ENCODE measurements at regions not wholly inside any gene's neighbourhood (a gene's known extent, or its start where the extent isn't known, plus 50 kb on each side); places are given as distances from the start of the nearest gene placed in this dataset.
"Not testable (repeated sequence)": the region's sequence is repeated elsewhere in the genome, so short reads cannot be mapped to it uniquely, and the experiment has no call there.

DNA sequence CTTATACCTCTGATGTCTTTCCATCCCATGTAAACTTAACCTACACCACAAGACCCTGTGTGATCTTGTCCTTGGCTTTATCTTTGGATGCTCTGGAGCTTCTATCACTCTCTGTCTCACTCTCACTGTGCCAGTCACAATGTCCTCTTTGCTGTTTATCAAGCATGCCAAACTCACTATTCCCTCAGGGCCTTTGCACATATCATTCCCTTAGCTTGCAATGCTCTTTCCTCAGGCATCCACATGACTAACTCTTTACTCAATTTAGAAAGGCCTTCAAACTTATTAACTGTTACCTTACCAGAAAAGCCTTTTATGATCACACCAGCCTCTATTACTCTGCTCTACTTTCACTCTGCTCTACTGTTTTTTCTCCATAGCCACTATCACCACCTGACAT lies 354.1 kb downstream of the RFC3 start:
- Mint-ChIP-seq H3K27ac (no peak overlapping the region), H3K9me3 (peaks cover 13% of the 10 kb centered on the region), H3K27me3 (no peaks in the 10 kb centered on the region), H3K4me3 (no peak overlapping the region), H3K4me1 (ENCODE audit: low read depth in 2 of 2) (no peaks in the 10 kb centered on the region), H3K36me3 (no peaks in the 10 kb centered on the region)
- no peak for DNase-seq (ENCODE audit: low spot score)
- ATAC-seq, result no peak

DNA sequence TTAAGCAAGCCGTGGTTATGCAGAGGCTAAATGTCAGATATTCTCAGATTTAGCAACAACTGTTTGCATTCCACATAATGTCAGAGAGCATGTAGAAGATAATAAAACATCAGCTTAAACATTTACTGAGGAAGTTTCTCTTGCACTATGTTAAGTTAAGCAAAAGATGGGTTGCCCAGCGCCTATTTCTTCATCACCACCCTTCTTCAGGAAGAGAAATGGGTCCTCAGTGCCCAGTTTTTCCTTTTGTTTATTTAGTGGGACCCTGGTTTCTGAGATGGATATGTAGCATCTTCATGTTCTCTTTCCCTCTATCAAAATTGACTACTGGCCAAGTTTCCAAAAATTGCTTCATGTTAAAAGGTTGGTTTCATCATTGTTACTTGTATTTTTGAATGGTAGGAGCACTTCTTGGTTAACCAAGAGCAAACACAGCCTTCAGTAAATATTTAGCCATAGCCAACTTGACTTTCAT lies 356.8 kb downstream of the RFC3 start:
- H3K4me3 Mint-ChIP-seq, result no peak overlapping the region
- H3K4me1 Mint-ChIP-seq (ENCODE audit: low read depth in 2 of 2), result no peaks in the 10 kb centered on the region
- DNase-seq (ENCODE audit: low spot score) (no peak), ATAC-seq (no peak)
- no peak overlapping the region for H3K27ac Mint-ChIP-seq
- H3K27me3 Mint-ChIP-seq, result no peaks in the 10 kb centered on the region
- H3K9me3 Mint-ChIP-seq, result peaks cover 18% of the 10 kb centered on the region
- H3K36me3 Mint-ChIP-seq, result no peaks in the 10 kb centered on the region

DNA sequence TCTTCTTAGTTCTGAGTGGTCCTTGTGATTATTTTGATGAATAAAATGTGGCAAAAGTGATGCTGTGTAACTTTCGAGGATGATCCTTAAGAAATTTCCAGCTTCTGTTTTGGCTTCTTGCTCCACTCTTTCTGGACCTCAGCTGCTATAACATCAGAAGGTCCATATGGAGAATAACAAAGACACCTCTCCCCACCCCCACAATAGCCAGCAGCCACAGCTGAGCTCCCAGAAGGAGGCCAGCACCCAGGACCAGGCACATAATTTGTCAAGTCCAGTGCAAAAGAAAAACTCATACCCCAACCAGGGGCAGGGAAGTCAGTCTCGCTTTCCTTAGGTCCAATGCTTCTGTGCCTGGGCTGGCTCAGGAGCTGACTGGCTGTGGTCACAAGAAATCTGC lies 357.6 kb downstream of the RFC3 start:
- ATAC-seq (no peak), DNase-seq (ENCODE audit: low spot score) (no peak)
- Mint-ChIP-seq H3K27me3 (no peaks in the 10 kb centered on the region), H3K9me3 (peaks cover 18% of the 10 kb centered on the region), H3K4me3 (no peak overlapping the region), H3K27ac (no peak overlapping the region), H3K36me3 (no peaks in the 10 kb centered on the region), H3K4me1 (ENCODE audit: low read depth in 2 of 2) (no peaks in the 10 kb centered on the region)

DNA sequence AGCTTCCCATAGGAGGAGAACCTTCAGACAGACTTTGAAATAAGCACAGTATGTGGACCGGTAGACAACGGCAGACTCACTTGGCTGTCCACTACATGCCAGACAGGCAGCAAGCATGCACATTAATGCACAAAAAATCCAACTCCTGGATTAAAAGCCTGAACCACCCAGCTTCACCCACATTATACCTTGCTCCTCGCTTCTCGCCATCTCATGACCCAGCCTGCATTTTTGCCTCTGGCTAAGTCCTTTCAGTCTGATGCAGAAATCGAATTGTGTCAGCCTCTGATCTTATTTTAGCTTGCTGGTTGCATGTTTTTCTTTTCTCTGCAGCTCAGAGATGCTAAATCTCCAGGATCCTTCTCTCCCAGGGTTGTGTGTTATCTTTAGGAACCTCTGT lies 358.7 kb downstream of the RFC3 start:
- Mint-ChIP-seq H3K27ac (no peak overlapping the region), H3K36me3 (no peaks in the 10 kb centered on the region), H3K4me3 (no peak overlapping the region), H3K4me1 (ENCODE audit: low read depth in 2 of 2) (no peaks in the 10 kb centered on the region), H3K9me3 (peaks cover 17% of the 10 kb centered on the region), H3K27me3 (no peaks in the 10 kb centered on the region)
- DNase-seq (ENCODE audit: low spot score), result no peak
- ATAC-seq, result no peak

DNA sequence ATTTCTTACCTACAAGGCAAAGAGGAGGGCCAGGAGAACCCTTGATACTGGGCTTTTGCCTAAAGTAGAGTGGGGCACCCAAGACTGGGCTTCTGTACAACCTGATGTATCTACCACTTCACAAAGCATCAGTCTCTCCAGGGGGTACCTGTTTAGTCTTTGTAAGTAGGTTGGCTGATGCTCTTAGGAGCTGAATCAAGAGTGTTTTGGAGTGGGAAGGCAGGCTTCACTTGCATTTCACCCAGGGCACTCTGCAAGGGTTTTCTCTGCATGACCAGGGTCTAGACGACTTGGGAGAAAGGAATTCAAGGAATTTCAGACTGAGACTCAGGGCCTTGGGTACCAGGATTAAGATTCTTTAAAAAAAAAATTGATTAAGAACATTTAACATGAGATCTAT lies 361.5 kb downstream of the RFC3 start:
- Mint-ChIP-seq H3K36me3 (no peaks in the 10 kb centered on the region), H3K27ac (no peak overlapping the region), H3K9me3 (peaks cover 15% of the 10 kb centered on the region), H3K4me1 (ENCODE audit: low read depth in 2 of 2) (no peaks in the 10 kb centered on the region), H3K4me3 (no peak overlapping the region), H3K27me3 (no peaks in the 10 kb centered on the region)
- no peak for DNase-seq (ENCODE audit: low spot score)
- no peak for ATAC-seq

DNA sequence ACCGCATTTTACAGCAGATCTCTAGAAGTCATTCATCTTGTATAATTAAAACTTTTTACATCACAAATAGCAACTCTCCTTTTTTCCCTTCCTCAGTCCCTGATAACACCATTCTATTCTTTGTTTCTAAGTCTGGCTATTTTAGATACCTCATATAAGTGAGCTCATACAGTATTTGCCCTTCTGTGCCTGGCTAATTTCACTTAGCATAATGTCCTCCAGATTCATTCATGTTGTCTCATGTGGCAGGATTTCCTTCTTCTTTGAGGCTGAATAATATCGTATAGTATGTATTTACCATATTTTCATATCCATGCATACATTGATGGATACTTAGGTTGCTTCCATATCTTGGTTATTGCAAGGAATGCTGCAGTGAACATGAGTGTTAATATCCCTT lies 362.0 kb downstream of the RFC3 start:
- Mint-ChIP-seq H3K4me3 (no peak overlapping the region), H3K27me3 (no peaks in the 10 kb centered on the region), H3K27ac (no peak overlapping the region), H3K9me3 (peaks cover 15% of the 10 kb centered on the region), H3K4me1 (ENCODE audit: low read depth in 2 of 2) (no peaks in the 10 kb centered on the region), H3K36me3 (no peaks in the 10 kb centered on the region)
- ATAC-seq (no peak), DNase-seq (ENCODE audit: low spot score) (no peak)

DNA sequence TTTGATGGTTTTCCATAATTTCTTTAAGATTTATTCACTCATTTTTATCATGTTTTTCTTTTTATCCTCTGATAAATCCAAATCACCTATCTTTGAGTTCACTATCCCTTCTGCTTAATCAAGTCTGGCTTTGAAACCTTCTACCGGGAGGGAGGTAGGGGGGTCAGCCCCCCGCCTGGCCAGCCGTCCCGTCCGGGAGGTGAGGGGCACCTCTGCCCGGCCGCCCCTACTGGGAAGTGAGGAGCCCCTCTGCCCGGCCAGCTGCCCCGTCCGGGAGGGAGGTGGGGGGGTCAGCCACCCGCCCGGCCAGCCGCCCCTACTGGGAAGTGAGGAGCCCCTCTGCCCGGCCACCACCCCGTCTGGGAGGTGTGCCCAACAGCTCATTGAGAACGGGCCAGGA lies 363.3 kb downstream of the RFC3 start:
- not testable (repeated sequence) for H3K4me1 Mint-ChIP-seq (ENCODE audit: low read depth in 2 of 2); H3K4me3 Mint-ChIP-seq; ATAC-seq; H3K36me3 Mint-ChIP-seq; DNase-seq (ENCODE audit: low spot score); H3K27me3 Mint-ChIP-seq; H3K27ac Mint-ChIP-seq
- peaks cover 18% of the 10 kb centered on the region for H3K9me3 Mint-ChIP-seq

DNA sequence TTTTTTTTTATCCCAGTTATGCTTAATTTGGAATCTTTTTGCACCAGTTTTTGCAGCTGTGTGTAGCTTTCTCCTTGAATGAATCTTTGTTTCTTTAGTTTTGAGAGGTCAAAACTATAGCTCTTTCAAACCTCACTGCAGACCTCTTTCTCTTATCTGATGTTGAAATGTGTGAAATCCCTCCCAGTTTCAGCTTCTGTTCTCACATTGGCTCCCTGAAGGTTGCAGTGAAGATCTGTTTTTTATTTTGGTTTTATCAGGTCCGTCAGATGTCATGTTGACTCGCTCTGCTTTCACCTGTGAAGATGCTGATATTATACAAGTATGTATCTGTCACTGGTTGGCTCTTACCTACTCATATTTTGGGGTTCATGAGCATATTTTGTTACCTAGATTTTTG lies 372.0 kb downstream of the RFC3 start:
- Mint-ChIP-seq H3K27me3 (no peaks in the 10 kb centered on the region), H3K27ac (no peak overlapping the region), H3K4me3 (no peak overlapping the region), H3K9me3 (peaks cover 11% of the 10 kb centered on the region), H3K4me1 (ENCODE audit: low read depth in 2 of 2) (no peaks in the 10 kb centered on the region), H3K36me3 (peaks cover 13% of the 10 kb centered on the region)
- ATAC-seq, result no peak
- no peak for DNase-seq (ENCODE audit: low spot score)

DNA sequence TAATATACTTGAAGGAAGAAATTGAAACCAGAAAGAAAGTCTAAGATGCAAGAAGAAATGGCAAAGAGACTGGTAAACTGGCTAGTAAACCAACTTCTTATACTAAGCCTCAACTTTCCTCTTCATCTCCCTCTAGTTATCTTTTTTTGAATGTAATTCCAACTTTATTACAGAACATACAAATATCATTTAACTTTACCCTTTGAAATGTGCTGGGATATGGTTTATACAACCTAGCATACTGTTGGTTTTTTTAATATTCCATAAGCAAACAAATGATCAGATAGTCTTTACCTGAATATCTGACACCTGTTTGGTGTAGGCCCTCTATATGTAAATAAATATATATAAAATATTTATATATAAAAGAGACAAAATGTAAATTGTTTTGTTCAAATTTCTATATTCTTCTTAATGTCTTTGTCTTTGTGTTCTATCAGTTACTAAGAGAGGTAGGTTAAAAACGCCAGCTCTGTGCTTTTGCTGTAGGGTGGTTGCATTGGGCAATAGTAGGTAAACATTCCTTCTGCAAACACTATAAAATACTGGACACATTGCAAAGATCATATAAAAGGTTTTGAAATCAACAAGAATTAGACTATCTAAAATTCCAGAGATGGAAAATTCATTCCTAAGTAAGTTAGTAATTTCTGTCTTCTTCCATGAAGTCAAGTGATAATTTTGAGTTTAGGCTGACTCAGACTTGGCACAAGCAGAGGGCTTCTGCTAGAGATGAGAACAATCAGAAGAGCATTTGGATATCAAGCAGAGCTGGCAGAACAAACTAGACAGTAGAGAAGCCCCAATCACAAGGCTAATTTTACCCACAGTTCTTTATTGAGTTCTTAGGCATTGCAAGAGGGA lies 383.3 kb downstream of the RFC3 start:
- ATAC-seq (no peak), DNase-seq (ENCODE audit: low spot score) (no peak)
- Mint-ChIP-seq H3K9me3 (peaks cover 16% of the 10 kb centered on the region), H3K4me3 (no peak overlapping the region), H3K27ac (no peak overlapping the region), H3K36me3 (peaks cover 5% of the 10 kb centered on the region), H3K4me1 (ENCODE audit: low read depth in 2 of 2) (no peaks in the 10 kb centered on the region), H3K27me3 (no peaks in the 10 kb centered on the region)

DNA sequence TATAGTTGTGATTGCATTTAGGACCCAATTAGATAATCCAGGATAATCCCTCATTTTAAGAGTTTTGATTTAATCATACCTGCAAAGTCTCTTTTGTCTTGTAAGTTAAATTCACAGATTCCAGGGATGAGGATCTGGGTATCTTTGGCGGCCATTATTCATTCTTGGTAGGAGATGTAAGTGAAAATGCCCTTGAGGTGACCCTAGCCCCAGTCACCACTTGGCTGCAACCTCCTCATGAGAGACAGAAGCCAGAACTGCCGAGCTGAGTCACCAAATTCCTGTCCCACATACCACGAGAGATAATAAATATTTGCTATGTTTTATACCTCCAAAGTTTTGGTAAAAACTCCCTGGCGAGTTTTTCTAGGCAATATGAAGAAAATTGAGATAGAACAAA lies 389.4 kb downstream of the RFC3 start:
- Mint-ChIP-seq H3K4me3 (no peak overlapping the region), H3K27me3 (no peaks in the 10 kb centered on the region)
- ATAC-seq, result no peak

DNA sequence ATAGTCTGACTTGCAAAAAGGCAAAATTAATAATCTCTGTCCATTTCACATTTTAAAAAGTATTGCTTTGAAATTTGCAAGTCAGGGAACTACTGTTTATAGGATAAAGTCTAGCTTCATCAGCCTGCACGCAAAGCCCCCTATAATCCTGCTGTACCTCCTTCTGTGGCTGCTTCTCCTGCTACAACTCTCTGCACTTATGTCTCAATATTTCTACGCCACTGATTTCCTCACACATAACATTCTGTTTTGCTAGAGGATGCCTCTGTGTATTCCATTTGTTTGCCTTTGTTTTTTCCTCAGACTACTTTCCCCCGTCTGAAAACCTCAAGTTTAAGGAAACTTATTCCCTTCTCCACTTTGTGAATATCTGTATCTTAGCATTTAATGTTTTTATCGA lies 389.9 kb downstream of the RFC3 start:
- DNase-seq (ENCODE audit: low spot score) (no peak), ATAC-seq (no peak)
- no peak overlapping the region for H3K4me3 Mint-ChIP-seq
- H3K4me1 Mint-ChIP-seq (ENCODE audit: low read depth in 2 of 2), result no peaks in the 10 kb centered on the region
- H3K27ac Mint-ChIP-seq, result no peak overlapping the region
- H3K27me3 Mint-ChIP-seq, result no peaks in the 10 kb centered on the region
- peaks cover 18% of the 10 kb centered on the region for H3K9me3 Mint-ChIP-seq
- H3K36me3 Mint-ChIP-seq, result no peaks in the 10 kb centered on the region

More for the DNA sequence above, 389.4 kb downstream of the RFC3 start:
- DNase-seq (ENCODE audit: low spot score), result no peak
- Mint-ChIP-seq H3K27ac (no peak overlapping the region), H3K4me1 (ENCODE audit: low read depth in 2 of 2) (no peaks in the 10 kb centered on the region), H3K9me3 (peaks cover 18% of the 10 kb centered on the region), H3K36me3 (no peaks in the 10 kb centered on the region)

DNA sequence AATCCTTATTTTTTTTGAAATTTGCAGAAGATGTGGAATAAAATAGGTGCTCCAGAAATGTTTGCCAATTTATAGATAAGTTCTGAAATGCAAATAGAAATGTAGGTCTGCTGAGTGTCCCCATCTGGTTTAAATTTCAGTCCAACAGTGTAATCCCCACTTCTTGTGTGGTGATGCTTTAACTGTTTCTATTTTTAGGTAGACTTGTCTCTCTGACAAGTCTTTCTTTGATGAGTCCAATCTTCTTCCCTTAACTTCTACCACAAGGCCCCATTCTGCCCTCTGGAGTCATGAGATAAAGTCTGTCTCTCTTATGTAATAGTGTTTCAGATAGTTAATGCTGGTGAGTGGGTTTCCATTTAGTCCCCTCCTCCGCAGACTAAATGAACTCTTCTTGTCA lies 390.4 kb downstream of the RFC3 start:
- DNase-seq (ENCODE audit: low spot score) (no peak), ATAC-seq (no peak)
- H3K4me1 Mint-ChIP-seq (ENCODE audit: low read depth in 2 of 2), result no peaks in the 10 kb centered on the region
- peaks cover 15% of the 10 kb centered on the region for H3K9me3 Mint-ChIP-seq
- H3K4me3 Mint-ChIP-seq, result no peak overlapping the region
- H3K27ac Mint-ChIP-seq, result no peak overlapping the region
- no peaks in the 10 kb centered on the region for H3K27me3 Mint-ChIP-seq
- H3K36me3 Mint-ChIP-seq, result no peaks in the 10 kb centered on the region

DNA sequence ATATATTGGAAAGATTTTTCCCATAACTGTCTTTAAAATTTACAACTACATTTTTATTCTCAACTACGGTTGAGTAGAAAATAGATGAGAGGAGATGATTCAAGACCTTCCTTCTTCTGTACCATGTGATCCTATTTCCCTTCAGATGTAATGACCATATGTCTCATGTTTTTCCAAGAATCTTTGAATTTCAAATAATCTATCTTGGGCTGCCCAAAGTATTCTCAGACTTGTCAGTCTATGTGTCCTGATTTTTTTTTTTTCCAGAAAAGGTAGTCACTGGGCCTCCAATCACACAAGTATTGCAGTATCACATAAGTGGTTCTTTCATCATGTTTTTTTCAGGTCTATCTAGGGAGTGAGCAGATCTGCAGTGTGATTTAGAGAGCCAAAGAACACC lies 392.4 kb downstream of the RFC3 start:
- Mint-ChIP-seq H3K4me3 (no peak overlapping the region), H3K4me1 (ENCODE audit: low read depth in 2 of 2) (no peaks in the 10 kb centered on the region), H3K36me3 (no peaks in the 10 kb centered on the region), H3K27me3 (no peaks in the 10 kb centered on the region), H3K9me3 (peaks cover 15% of the 10 kb centered on the region), H3K27ac (no peak overlapping the region)
- ATAC-seq (no peak), DNase-seq (ENCODE audit: low spot score) (no peak)

DNA sequence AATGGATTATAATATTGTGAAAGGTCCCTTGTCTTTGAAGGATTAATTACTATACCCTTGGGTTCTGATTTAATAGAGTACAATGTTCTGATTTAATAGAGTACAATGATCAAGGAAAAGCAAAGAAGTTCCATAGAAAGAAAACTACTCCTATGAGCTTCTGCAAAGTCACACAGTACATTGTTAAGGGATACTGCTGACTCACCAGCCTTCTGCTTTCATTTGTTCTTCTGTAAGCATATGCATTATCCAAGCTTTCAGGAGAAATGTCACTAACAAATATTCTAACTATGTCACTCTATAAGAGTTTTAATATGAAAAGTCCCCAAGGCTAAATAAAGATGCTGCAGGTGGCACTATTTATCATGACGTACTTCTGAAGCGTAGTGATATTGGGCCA lies 396.7 kb downstream of the RFC3 start:
- Mint-ChIP-seq H3K4me1 (ENCODE audit: low read depth in 2 of 2) (no peaks in the 10 kb centered on the region), H3K27ac (no peak overlapping the region), H3K27me3 (no peaks in the 10 kb centered on the region), H3K36me3 (no peaks in the 10 kb centered on the region), H3K9me3 (peaks cover 14% of the 10 kb centered on the region), H3K4me3 (no peak overlapping the region)
- no peak for DNase-seq (ENCODE audit: low spot score)
- no peak for ATAC-seq

DNA sequence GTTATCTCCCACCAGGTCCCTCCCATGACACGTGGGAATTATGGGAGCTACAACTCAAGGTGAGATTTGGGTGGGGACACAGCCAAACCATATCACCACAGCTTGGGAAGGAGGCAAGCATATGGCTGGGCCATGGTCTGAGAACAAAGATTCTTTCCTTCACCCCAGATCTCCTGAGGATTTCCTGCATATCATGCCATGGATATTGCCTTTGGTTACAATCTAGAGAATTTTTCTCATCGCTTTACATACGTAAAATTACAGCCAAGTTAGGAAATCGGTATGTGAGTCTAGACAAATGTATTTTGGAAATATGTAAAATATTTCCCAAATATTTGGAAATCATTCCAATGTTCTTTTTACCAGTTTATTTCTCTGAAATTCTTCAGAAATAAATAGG lies 398.3 kb downstream of the RFC3 start:
- Mint-ChIP-seq H3K27ac (no peak overlapping the region), H3K36me3 (no peaks in the 10 kb centered on the region), H3K4me1 (ENCODE audit: low read depth in 2 of 2) (no peaks in the 10 kb centered on the region), H3K27me3 (no peaks in the 10 kb centered on the region), H3K9me3 (peaks cover 10% of the 10 kb centered on the region), H3K4me3 (no peak overlapping the region)
- DNase-seq (ENCODE audit: low spot score) (no peak), ATAC-seq (no peak)
